ENCODE measurements at regions not wholly inside any gene's neighbourhood (a gene's known extent, or its start where the extent isn't known, plus 50 kb on each side); places are given as distances from the start of the nearest gene placed in this dataset.

DNA sequence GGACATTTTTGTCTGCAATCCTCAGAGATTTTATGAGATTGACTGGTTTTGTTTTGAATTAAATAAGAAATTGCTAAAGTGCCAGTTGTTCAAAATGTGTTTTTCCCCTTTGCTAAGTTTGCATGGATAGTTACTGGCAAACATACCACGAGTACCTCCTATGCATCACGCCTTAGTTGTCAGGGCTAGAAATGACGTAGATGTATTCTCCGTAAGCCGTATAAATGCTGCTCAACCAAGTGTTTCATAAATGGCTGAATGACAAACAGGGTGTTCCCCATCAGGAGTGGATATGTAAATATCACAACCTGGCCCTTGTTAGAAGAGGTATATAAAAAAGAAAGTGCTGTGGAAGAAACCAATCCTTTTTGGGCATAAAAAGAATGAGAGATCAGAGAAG, 341.1 kb upstream of the ZFP64 start:
- H3K4me3 ChIP-seq (ENCODE audit: low read length), result no peak overlapping the region
- no peak for DNase-seq (ENCODE audit: low read depth)
- TF ChIP-seq, protein P1, sequence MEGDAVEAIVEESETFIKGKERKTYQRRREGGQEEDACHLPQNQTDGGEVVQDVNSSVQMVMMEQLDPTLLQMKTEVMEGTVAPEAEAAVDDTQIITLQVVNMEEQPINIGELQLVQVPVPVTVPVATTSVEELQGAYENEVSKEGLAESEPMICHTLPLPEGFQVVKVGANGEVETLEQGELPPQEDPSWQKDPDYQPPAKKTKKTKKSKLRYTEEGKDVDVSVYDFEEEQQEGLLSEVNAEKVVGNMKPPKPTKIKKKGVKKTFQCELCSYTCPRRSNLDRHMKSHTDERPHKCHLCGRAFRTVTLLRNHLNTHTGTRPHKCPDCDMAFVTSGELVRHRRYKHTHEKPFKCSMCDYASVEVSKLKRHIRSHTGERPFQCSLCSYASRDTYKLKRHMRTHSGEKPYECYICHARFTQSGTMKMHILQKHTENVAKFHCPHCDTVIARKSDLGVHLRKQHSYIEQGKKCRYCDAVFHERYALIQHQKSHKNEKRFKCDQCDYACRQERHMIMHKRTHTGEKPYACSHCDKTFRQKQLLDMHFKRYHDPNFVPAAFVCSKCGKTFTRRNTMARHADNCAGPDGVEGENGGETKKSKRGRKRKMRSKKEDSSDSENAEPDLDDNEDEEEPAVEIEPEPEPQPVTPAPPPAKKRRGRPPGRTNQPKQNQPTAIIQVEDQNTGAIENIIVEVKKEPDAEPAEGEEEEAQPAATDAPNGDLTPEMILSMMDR (IDR thresholded peaks at IDR 0.05; ENCODE audit: insufficient read depth, low read depth, low read length, missing control alignments), result no peak

DNA sequence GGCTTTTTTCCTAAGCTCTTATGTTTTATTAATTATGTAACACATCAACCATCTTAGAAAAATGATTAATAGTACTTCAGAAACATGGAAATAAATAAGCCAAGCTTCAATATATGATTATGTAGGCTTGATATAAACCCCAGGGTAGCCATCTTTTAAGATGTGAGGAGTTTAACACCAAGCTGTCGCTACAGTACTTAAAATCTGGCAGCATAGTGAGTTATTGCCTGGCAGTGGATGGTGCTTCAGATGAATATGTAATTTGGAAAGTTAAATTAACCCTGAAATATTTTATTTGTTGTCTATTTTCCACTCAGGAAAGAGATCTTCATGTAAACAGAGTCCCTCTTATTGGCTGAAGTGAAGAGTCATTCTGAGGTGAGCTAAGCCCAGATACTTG, 339.0 kb upstream of the ZFP64 start:
- H3K4me3 ChIP-seq (ENCODE audit: low read length), result no peak overlapping the region
- TF ChIP-seq, protein P1 (IDR thresholded peaks at IDR 0.05; ENCODE audit: insufficient read depth, low read depth, low read length, missing control alignments), result no peak
- no peak for DNase-seq (ENCODE audit: low read depth)

DNA sequence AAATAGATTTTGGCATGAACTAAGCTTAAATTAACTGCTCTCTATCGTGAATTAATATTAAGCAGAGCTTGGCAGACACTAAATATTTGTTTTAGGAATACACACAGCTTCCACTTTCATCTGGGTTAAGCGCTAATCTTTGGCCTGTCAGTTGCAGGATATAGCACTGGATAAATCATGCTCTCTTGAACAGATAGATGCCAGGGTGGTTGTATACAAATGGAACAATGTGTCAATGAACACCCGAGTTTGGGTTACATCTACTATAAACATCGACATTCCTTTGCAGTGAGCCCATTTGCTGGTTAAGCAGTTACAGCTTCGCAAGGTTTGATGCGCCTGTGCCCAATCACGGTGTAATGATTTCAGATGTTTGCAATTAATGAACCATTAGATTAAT, 338.2 kb upstream of the ZFP64 start:
- H3K4me3 ChIP-seq (ENCODE audit: low read length), result no peak overlapping the region
- no peak for DNase-seq (ENCODE audit: low read depth)
- TF ChIP-seq, protein P1 (IDR thresholded peaks at IDR 0.05; ENCODE audit: insufficient read depth, low read depth, low read length, missing control alignments), result no peak

DNA sequence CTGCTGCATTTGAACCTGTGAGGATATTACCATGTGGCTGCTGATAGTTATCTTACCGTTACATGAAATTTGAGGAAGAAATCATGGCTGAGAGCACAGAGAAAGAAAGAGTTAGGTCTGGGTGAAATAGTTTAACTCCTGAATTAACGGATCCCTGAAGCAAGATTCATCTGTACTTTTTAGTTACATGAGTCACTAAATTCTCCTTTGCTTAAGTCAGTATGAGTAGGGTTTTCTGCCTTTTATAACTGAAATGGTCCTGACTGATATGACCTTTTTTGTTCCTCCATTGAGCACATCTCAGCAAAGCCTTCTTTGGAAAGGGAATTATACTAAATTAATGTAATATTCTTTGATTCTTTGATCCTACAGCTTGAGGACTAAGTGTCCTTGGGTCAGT, 333.3 kb upstream of the ZFP64 start:
- TF ChIP-seq, protein P1 (IDR thresholded peaks at IDR 0.05; ENCODE audit: insufficient read depth, low read depth, low read length, missing control alignments), result no peak
- no peak for DNase-seq (ENCODE audit: low read depth)
- H3K4me3 ChIP-seq (ENCODE audit: low read length), result no peak overlapping the region

DNA sequence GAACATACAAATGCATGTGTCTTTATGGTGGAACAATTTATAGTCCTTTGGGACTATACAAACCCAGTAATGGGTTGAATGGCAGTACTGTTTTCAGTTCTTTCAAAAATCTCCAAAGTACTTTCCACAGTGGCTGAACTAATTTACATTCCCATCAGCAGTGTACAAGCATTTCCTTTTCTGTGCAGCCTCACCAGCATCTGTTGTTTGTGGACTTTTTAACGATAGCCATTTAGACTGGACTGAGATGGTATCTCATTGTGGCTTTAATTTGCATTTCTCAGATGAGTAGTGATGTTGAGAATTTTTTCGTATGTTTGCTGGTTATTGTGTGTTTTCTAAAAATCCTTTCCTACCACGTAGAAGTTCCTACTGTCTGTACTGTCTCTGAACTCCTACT, 327.2 kb upstream of the ZFP64 start:
- TF ChIP-seq, protein P1 (IDR thresholded peaks at IDR 0.05; ENCODE audit: insufficient read depth, low read depth, low read length, missing control alignments), result no peak
- no peak overlapping the region for H3K4me3 ChIP-seq (ENCODE audit: low read length)

DNA sequence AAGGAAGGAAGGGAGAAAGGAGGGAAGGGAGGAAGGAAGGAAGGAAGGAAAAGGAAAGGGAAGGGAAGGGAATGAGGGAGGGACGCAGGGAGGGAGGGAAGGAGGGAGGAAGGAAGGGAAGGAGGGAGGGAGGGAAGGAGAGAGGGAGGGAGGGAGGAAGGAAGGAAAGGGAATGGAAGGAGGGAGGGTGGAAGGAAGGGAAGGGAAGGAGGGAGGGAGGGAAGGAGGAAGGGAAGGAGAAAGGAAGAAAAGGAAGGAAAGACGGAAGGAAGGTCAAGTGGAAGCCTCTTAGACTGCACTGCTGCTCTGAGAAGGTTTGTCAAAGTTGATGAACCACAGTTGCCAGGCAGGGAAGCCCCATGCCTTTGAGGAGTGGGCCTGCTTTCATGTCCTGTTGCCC, 324.3 kb upstream of the ZFP64 start:
- no peak overlapping the region for H3K4me3 ChIP-seq (ENCODE audit: low read length)
- DNase-seq (ENCODE audit: low read depth), result no peak
- TF ChIP-seq, protein P1 (IDR thresholded peaks at IDR 0.05; ENCODE audit: insufficient read depth, low read depth, low read length, missing control alignments), result no peak

More for the DNA sequence above, 327.2 kb upstream of the ZFP64 start:
- no peak for DNase-seq (ENCODE audit: low read depth)

DNA sequence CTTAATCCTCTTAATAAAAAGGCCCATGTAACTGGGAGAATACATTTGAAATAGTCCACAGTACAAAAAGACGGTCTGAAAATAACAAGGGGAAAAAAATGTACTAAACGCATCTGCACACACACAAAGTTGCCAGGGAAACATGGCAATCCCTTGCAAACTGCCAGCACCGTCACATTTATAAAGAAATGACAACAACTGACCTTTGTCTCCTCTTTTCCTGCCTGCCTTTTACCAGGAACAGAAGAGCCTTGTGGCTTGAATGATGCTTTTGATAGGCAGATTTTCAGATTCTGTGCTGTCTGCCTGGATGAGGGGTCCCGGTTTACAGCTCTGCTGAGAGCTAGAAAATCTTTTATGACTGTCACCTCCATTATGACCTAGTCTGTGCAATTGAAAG, 308.6 kb upstream of the ZFP64 start:
- TF ChIP-seq, protein P1 (IDR thresholded peaks at IDR 0.05; ENCODE audit: insufficient read depth, low read depth, low read length, missing control alignments), result no peak
- no peak overlapping the region for H3K4me3 ChIP-seq (ENCODE audit: low read length)
- no peak for DNase-seq (ENCODE audit: low read depth)

All from epithelial cell of esophagus (primary cell).